Ovary (tissue), 3 donors: ENCODE measurements at regions not wholly inside any gene's neighbourhood (a gene's known extent, or its start where the extent isn't known, plus 50 kb on each side); places are given as distances from the start of the nearest gene placed in this dataset.

Experiments used
- CTCF ChIP-seq, 3 donors: fragments of 450-650 bp in 2 of 3; fragments of 200-600 bp in 1 of 3; IDR thresholded peaks; one replicate each; pipeline versions ENCODE4 v1.5.1 to v1.8.0; 2016 to 2022; ENCODE audit warnings: antibody characterized with exemption in 3 of 3, mild to moderate bottlenecking in 1 of 3
- POLR2A ChIP-seq: fragments of 450-650 bp; IDR thresholded peaks from one replicate; pipeline ENCODE4 v1.6.1; 2017; ENCODE audit warnings: antibody characterized with exemption, mild to moderate bottlenecking, moderate library complexity
- donor health status: DM: no; HTN: no; CAD: no.

GRCh38 chr14:28651148-28651547 lies 115.4 kb upstream of the FOXG1 start:
- TF ChIP-seq POLR2A (no peak), CTCF (IDR thresholded peaks at IDR 0.05) (no peak)
